SU-DHL-6 (cell line): ENCODE measurements at regions not wholly inside any gene's neighbourhood (a gene's known extent, or its start where the extent isn't known, plus 50 kb on each side); places are given as distances from the start of the nearest gene placed in this dataset.

Experiments
- H2AFZ ChIP-seq: fragments of 200-600 bp; sonication (generic); 2 replicates; pipeline ENCODE4 v1.6.1; 2014; ENCODE audit warnings: low read depth, mild to moderate bottlenecking, moderate library complexity, mixed read lengths, antibody characterized with exemption, low read length; ENCODE audit not compliant: severe bottlenecking
- H3F3A ChIP-seq: fragments of 200-600 bp; shearing (Covaris generic); 2 replicates; pipeline ENCODE4 v1.6.0; 2016; ENCODE audit warnings: antibody characterized with exemption, mild to moderate bottlenecking; ENCODE audit not compliant: insufficient read depth
- H3K27ac ChIP-seq: fragments of 200-600 bp; sonication (generic); 2 replicates; pipeline ENCODE4 v1.5.1; 2016; ENCODE audit warnings: low read depth, mild to moderate bottlenecking, low read length, moderate library complexity, mixed read lengths
- H3K27me3 ChIP-seq: fragments of 200-600 bp; sonication (generic), shearing (Covaris generic); 2 replicates; pipeline ENCODE4 v1.6.0; 2014; ENCODE audit warnings: mild to moderate bottlenecking, low read length
- H3K36me3 ChIP-seq: fragments of 200-600 bp; sonication (generic); 2 replicates; pipeline ENCODE4 v1.6.1; 2014; ENCODE audit warnings: mild to moderate bottlenecking, low read length, mixed read lengths
- H3K4me2 ChIP-seq: fragments of 300-600, 200-600 bp; shearing (Covaris generic), sonication (generic); 2 replicates; pipeline ENCODE4 v1.6.0; 2014; ENCODE audit warnings: low read length, low read depth, mild to moderate bottlenecking; ENCODE audit not compliant: poor library complexity, severe bottlenecking
- H3K4me3 ChIP-seq: fragments of 200-600 bp; sonication (generic); 2 replicates; pipeline ENCODE4 v1.5.1; 2014; ENCODE audit warnings: antibody characterized with exemption, low read length, mild to moderate bottlenecking, mixed read lengths; ENCODE audit not compliant: insufficient read depth, poor library complexity, severe bottlenecking
- H3K79me2 ChIP-seq: fragments of 200-600 bp; sonication (generic); 2 replicates; pipeline ENCODE4 v1.6.1; 2014; ENCODE audit warnings: mild to moderate bottlenecking, low read length, moderate library complexity; ENCODE audit not compliant: insufficient read depth
- H3K9ac ChIP-seq: fragments of 200-600 bp; sonication (generic); 2 replicates; pipeline ENCODE4 v1.7.0; 2014; ENCODE audit warnings: mild to moderate bottlenecking, low read length
- H3K9me2 ChIP-seq: fragments of 200-600 bp; sonication (generic); replicated peaks from 2 replicates; pipeline ENCODE4 v1.6.1; 2014; ENCODE audit warnings: low read length; ENCODE audit not compliant: insufficient read depth
- H3K9me3 ChIP-seq: fragments of 200-600 bp; sonication (generic); 2 replicates; pipeline ENCODE4 v1.6.1; 2014; ENCODE audit warnings: low read length, mixed read lengths; ENCODE audit not compliant: insufficient read depth
- H4K20me1 ChIP-seq: fragments of 200-600 bp; sonication (generic); 2 replicates; pipeline ENCODE4 v1.6.1; 2014; ENCODE audit warnings: low read depth, mild to moderate bottlenecking, antibody characterized with exemption, low read length, moderate library complexity, mixed read lengths
- EZH2phosphoT487 ChIP-seq: fragments of 200-600 bp; sonication (generic), shearing (Covaris generic); conservative IDR thresholded peaks from 2 replicates; pipeline ENCODE4 v1.6.1; 2018; ENCODE audit warnings: mild to moderate bottlenecking, antibody characterized with exemption, low read length, moderate library complexity, mixed read lengths
- TF ChIP-seq, protein P1 (sequence below): fragments of 200-600 bp; sonication (generic); IDR thresholded peaks from one replicate; pipeline ENCODE4 v1.5.1; 2017; ENCODE audit warnings: antibody characterized with exemption, mild to moderate bottlenecking, low read length, moderate library complexity; ENCODE audit not compliant: insufficient read depth, poor library complexity, severe bottlenecking

DNA sequence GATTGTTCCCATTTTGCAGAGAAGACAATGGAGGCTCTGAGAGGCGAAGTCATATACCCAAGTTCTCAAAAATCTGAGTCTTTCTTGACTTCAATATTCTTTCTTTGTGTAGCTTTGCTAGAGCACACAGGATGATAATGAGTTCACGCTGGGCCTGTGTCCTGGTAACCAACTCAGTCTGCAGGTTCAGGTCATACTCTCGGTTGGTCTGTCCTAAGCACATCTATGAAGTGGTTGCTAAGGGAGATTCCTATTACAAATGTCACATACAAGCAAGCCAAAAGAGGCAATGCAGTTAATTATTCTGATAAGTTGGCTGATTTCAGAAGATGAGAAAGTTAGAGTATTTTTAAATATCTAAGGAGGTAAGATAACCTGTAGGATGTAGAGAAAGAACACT is 481.0 kb downstream of the SOX6 start:
- H3K4me3 ChIP-seq = no peak overlapping the region
- H3K79me2 ChIP-seq = no peaks in the 10 kb centered on the region
- no peak overlapping the region for H3K27ac ChIP-seq
- H3K9ac ChIP-seq = no peak overlapping the region
- no peaks in the 10 kb centered on the region for H3K9me3 ChIP-seq
- 0 out of 2 replicates have a peak, but pooled peaks cover 4% of the 10 kb centered on the region for H3K27me3 ChIP-seq
- no peak overlapping the region for H3K4me2 ChIP-seq
- TF ChIP-seq, protein P1, sequence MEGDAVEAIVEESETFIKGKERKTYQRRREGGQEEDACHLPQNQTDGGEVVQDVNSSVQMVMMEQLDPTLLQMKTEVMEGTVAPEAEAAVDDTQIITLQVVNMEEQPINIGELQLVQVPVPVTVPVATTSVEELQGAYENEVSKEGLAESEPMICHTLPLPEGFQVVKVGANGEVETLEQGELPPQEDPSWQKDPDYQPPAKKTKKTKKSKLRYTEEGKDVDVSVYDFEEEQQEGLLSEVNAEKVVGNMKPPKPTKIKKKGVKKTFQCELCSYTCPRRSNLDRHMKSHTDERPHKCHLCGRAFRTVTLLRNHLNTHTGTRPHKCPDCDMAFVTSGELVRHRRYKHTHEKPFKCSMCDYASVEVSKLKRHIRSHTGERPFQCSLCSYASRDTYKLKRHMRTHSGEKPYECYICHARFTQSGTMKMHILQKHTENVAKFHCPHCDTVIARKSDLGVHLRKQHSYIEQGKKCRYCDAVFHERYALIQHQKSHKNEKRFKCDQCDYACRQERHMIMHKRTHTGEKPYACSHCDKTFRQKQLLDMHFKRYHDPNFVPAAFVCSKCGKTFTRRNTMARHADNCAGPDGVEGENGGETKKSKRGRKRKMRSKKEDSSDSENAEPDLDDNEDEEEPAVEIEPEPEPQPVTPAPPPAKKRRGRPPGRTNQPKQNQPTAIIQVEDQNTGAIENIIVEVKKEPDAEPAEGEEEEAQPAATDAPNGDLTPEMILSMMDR = no peak
- TF ChIP-seq EZH2phosphoT487 = no peak
- H3K36me3 ChIP-seq = no peaks in the 10 kb centered on the region
- no peak overlapping the region for H2AFZ ChIP-seq
- no peaks in the 10 kb centered on the region for H3K9me2 ChIP-seq
- H4K20me1 ChIP-seq = no peaks in the 10 kb centered on the region
- no peaks in the 10 kb centered on the region for H3F3A ChIP-seq

DNA sequence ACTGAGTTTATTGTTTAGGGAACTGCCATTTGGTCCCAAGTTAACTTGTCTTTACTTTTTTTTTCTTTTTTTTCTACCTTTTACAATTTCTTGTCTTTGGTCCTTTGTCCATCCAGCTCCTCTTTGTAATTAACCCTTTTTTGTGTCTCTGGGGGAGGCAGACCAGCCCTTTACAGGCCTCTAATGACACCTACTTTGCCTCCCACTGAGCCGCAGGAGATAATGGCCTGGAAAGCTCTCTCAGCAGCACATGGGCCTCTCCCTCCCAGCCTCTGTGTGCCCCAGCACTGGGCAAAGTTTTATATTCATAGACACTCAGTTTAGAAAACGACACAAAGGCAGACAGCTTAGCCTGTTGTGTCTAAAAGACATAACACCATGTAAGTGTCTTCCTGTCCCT is 480.4 kb downstream of the SOX6 start:
- H2AFZ ChIP-seq = no peak overlapping the region
- no peak for TF ChIP-seq EZH2phosphoT487
- TF ChIP-seq, protein P1 = no peak
- no peak overlapping the region for H3K27ac ChIP-seq
- H3K36me3 ChIP-seq = no peaks in the 10 kb centered on the region
- H3K27me3 ChIP-seq = 0 out of 2 replicates have a peak, but pooled peaks cover 1% of the 10 kb centered on the region
- no peak overlapping the region for H3K4me3 ChIP-seq
- H4K20me1 ChIP-seq = no peaks in the 10 kb centered on the region
- no peak overlapping the region for H3K9ac ChIP-seq
- H3K9me3 ChIP-seq = no peaks in the 10 kb centered on the region
- H3K79me2 ChIP-seq = no peaks in the 10 kb centered on the region
- no peak overlapping the region for H3K4me2 ChIP-seq
- no peaks in the 10 kb centered on the region for H3F3A ChIP-seq
- no peaks in the 10 kb centered on the region for H3K9me2 ChIP-seq

DNA sequence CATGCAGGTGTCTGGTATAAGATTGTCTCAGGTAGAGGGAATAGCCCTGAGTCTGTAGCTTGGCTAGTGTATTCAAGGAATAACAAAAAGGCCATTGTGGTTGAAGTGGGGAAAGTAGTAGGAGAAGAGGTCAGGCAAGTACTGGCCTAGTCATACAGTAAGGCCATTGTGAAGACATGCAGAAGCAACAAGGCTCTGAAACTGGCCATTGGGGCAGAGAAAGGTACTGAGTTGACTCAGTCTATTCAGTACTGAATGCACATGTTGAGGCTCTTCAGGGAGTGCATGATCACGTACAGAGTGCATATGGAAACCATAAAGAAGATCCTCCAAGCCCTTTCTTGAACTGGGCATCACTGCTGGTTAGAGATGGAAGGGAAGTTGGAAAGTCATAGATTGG is 477.6 kb downstream of the SOX6 start:
- TF ChIP-seq, protein P1 = no peak
- TF ChIP-seq EZH2phosphoT487 = no peak

DNA sequence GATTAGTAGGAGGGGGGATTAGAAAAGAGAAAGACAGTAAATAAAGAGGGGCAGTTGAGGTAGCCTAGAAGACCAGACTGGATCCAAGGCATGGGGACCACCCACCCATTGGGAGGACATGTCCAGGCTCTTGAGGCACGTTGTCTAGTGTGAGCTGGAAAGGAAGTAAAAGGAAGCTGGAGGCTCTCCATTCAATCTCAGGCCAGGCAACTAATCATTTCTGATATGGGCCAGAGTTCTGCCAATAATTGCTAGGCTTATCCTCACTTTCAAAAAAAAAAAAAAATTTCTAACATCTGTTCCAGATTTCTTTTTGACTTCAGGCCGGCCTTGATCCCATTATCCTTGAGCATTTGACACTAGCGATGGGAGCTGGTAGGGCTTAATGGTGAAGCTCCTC is 476.1 kb downstream of the SOX6 start:
- Histone ChIP-seq H3K36me3 (no peaks in the 10 kb centered on the region), H3K79me2 (no peaks in the 10 kb centered on the region), H2AFZ (no peak overlapping the region), H3K4me2 (no peak overlapping the region), H3K27me3 (no peaks in the 10 kb centered on the region), H3F3A (no peaks in the 10 kb centered on the region), H3K27ac (no peak overlapping the region), H3K9ac (no peak overlapping the region), H3K4me3 (no peak overlapping the region), H4K20me1 (no peaks in the 10 kb centered on the region), H3K9me3 (no peaks in the 10 kb centered on the region), H3K9me2 (no peaks in the 10 kb centered on the region)
- TF ChIP-seq, protein P1 = no peak
- TF ChIP-seq EZH2phosphoT487 = no peak

More for the DNA sequence above, 477.6 kb downstream of the SOX6 start:
- no peaks in the 10 kb centered on the region for H3K9me2 ChIP-seq
- no peak overlapping the region for H3K9ac ChIP-seq
- H3K27ac ChIP-seq = no peak overlapping the region
- H3K9me3 ChIP-seq = no peaks in the 10 kb centered on the region
- H3K27me3 ChIP-seq = no peaks in the 10 kb centered on the region
- H3F3A ChIP-seq = no peaks in the 10 kb centered on the region
- no peak overlapping the region for H3K4me2 ChIP-seq
- no peaks in the 10 kb centered on the region for H4K20me1 ChIP-seq
- H3K79me2 ChIP-seq = no peaks in the 10 kb centered on the region
- no peak overlapping the region for H3K4me3 ChIP-seq
- H2AFZ ChIP-seq = no peak overlapping the region
- H3K36me3 ChIP-seq = no peaks in the 10 kb centered on the region
